Heart right ventricle (tissue), 16 donors: ENCODE measurements at regions not wholly inside any gene's neighbourhood (a gene's known extent, or its start where the extent isn't known, plus 50 kb on each side); places are given as distances from the start of the nearest gene placed in this dataset.

Experiments used
- ATAC-seq, 8 donors: fragments of 200-7000 bp; cut with Tn5 transposase; one replicate each; pipeline ENCODE4 v1.9.1; 2020; ENCODE audit warnings: mild to moderate bottlenecking in 8 of 8, moderate library complexity in 8 of 8, moderate number of reproducible peaks in 1 of 8
- DNase-seq, 2 donors: peaks; one replicate each; pipeline ENCODE4 v3.0.0-alpha.2; 2020
- H3K27ac ChIP-seq, 10 donors: fragments of 200-600 bp; sonication (generic) in 2 of 10; one replicate each; pipeline versions ENCODE4 v1.5.0 to v1.8.0; 2020 to 2022; ENCODE audit warnings: mild to moderate bottlenecking in 3 of 10
- H3K27me3 ChIP-seq, 7 donors: fragments of 200-600 bp; one replicate each; pipeline ENCODE4 v1.8.0; 2021 to 2022; ENCODE audit warnings: mild to moderate bottlenecking in 2 of 7
- H3K36me3 ChIP-seq, 9 donors: fragments of 200-600 bp; sonication (generic) in 1 of 9; one replicate each; pipeline versions ENCODE4 v1.5.0 to v1.8.0; 2020 to 2022; ENCODE audit warnings: mild to moderate bottlenecking in 2 of 9
- H3K4me1 ChIP-seq, 9 donors: fragments of 200-600 bp; sonication (generic) in 1 of 9; one replicate each; pipeline versions ENCODE4 v1.5.0 to v1.8.0; 2020 to 2022; ENCODE audit warnings: mild to moderate bottlenecking in 4 of 9
- H3K4me3 ChIP-seq, 10 donors: fragments of 200-600 bp; sonication (generic) in 2 of 10; one replicate each; pipeline versions ENCODE4 v1.5.0 to v1.8.0; 2020 to 2022; ENCODE audit warnings: mild to moderate bottlenecking in 7 of 10, moderate library complexity in 2 of 10
- H3K9me3 ChIP-seq, 11 donors: fragments of 200-600 bp in 10 of 11; sonication (generic) in 2 of 11; one replicate each; pipeline versions ENCODE4 v1.5.0 to v1.8.0; 2013 to 2022; ENCODE audit warnings: mild to moderate bottlenecking in 2 of 11, control low read depth in 1 of 11, moderate library complexity in 1 of 11
- WGBS, 2 donors: extraction: QIAGEN DNeasy Blood & Tissue Kit; methylation state at CpG; one replicate each; pipeline ENCODE4 v1.1.7; 2013; ENCODE audit warnings: inconsistent platforms in 1 of 2; 5-methylcytosine and 5-hydroxymethylcytosine counted together
- intact Hi-C, 10 donors: fragments of 100-400 bp; cut with DNase I; formaldehyde crosslinking; loops; one replicate each; pipeline versions ENCODE4 v1.11.1 to v1.14.2; 2022
- TF ChIP-seq, protein P1 (sequence below), 9 donors: fragments of 200-600 bp; sonication (generic) in 2 of 9; IDR thresholded peaks; one replicate each; pipeline versions ENCODE4 v1.5.0 to v1.8.0; 2021 to 2022; ENCODE audit warnings: antibody characterized with exemption in 9 of 9, mild to moderate bottlenecking in 5 of 9, moderate library complexity in 1 of 9
- donor health status: Arrhythmogenic right ventricular cardiomyopathy.
- donor health status: ischemic (EF 13 %, LVEDD 7.1; RV severe dilation, severe dysfunction).
- donor health status: healthy with polysubstance abuse.
- donor health status: DM: no; HTN: yes; CAD: no.
- donor health status: DM: no; HTN: no; CAD: no.
- donor health status: ischemic (EF 25% LVEDD 6.9; RV normal size, moderate dysfunction).
- donor health status: ischemic (EF 25% LVEDD 5.7; RV mildly dilated, moderate dysfunction).
- donor health status: healthy.
- donor health status: DM: yes; HTN: yes; CAD: no.
- donor health status: Ischemic cardiomyopathy.
- donor health status: ischemic (EF 35%, LVEDD 5.7; RV mildly dilated, moderate dysfunction).
- donor health status: nonischemic (EF 11% LVEDD 7.7; RV severe dilation, severe dysfunction).
- donor health status: DM: yes; HTN: yes; CAD: no.
- donor health status: PGD.
- donor health status: ischemic (EF 29% LVEDD 5.4; RV normal size, mild dysfunction).
- donor health status: nonischemic (EF 23%, LVEDD 6.1; RV moderate dilation, normal function).

DNA sequence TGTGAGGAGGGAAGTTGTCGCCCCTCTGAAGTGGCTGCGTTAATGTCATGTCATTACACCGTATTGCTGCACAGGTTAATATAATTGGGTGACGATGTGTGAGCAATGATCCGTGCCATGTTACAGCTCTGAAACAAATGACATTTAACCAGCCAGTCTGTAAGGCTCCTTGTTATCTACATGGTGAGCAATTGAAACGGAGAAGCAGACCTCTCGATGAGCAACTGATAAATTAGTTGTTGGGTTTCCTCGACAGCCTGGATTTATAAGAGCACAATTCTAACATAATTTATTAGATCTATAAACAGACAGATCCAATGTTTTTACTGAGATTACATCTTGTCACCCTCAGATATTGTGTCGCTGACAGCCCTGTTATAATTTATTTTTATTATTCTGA is 49.9 kb upstream of the MAFB start:
- DNase-seq = no peak
- intact Hi-C loops = loop anchor here in 1 of 10 donors (10.0 kb wide), 1 partner anchor 206 kb away; no protein-coding TSS in a partner anchor
- no peak for ATAC-seq
- 49 to 57% methylated on average over 9 of the region's 9 CpGs for WGBS, 2 donors
- Histone ChIP-seq H3K36me3 (no peaks in the 10 kb centered on the region), H3K4me3 (no peak overlapping the region), H3K27me3 (peaks cover 0 to 16% (median 7%) of the 10 kb centered on the region in 7 donors), H3K4me1 (no peaks in the 10 kb centered on the region), H3K9me3 (no peaks in the 10 kb centered on the region), H3K27ac (no peak overlapping the region)
- TF ChIP-seq, protein P1, sequence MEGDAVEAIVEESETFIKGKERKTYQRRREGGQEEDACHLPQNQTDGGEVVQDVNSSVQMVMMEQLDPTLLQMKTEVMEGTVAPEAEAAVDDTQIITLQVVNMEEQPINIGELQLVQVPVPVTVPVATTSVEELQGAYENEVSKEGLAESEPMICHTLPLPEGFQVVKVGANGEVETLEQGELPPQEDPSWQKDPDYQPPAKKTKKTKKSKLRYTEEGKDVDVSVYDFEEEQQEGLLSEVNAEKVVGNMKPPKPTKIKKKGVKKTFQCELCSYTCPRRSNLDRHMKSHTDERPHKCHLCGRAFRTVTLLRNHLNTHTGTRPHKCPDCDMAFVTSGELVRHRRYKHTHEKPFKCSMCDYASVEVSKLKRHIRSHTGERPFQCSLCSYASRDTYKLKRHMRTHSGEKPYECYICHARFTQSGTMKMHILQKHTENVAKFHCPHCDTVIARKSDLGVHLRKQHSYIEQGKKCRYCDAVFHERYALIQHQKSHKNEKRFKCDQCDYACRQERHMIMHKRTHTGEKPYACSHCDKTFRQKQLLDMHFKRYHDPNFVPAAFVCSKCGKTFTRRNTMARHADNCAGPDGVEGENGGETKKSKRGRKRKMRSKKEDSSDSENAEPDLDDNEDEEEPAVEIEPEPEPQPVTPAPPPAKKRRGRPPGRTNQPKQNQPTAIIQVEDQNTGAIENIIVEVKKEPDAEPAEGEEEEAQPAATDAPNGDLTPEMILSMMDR (IDR thresholded peaks at IDR 0.05) = no peak

DNA sequence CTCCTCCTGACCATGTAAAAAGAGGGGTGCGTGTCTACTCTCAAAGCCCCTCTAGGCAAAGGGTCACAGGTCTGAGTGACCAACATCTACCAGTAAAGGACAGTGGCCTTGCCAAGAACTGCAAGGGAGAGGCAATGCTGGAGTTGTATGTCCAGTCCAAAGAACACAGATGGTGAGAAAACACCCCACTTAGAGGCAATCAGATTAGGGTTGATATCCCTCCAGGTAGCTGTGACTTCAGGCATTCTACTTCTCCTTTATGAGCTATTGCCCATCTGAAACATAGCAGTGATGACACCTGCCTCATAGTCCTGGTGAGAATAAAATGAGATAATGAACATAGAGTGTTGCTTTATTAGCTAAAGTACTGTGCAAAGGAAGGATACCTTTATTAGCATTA is 50.8 kb upstream of the MAFB start:
- Histone ChIP-seq H3K9me3 (no peaks in the 10 kb centered on the region), H3K4me3 (no peak overlapping the region), H3K4me1 (no peaks in the 10 kb centered on the region), H3K27me3 (peaks cover 0 to 15% (median 6%) of the 10 kb centered on the region in 7 donors), H3K27ac (no peak overlapping the region), H3K36me3 (no peaks in the 10 kb centered on the region)
- 54 to 100% methylated on average over 1 of the region's 1 CpG for WGBS, 2 donors
- TF ChIP-seq, protein P1 (IDR thresholded peaks at IDR 0.05) = no peak
- intact Hi-C loops = loop anchor here in 9 of 10 donors (5.0 to 10.0 kb wide), 4 partner anchors 205 to 225 kb away; no protein-coding TSS in a partner anchor
- DNase-seq = no peak
- ATAC-seq = no peak

DNA sequence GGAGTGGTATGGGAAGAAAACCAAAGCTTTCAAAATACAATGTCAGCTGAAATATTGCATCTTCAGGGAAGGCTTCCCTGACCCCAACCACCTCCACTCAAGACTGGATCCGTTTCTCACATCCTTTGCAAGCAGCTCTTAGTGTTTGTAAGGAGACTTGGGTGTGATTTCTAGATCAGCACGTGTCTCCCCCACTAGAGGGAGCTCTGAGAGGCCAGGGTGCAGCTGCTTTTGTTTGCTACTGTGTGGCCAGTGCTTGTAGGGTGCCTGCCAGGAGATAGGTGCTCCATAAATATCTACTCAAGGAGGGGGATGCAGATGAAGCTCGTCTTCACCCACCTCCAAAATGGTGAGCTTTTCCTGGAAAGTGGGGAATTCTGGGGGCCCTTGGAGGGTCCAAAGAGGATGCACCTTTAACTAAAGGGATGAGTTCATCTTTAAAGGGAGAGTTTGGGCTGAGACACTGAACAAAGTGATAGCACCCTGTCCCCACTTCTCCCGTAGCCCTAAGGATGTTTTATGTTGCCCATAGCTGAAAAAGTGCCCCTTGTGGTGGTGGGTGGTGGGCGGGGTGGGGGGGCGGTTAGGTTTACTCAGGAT is 52.6 kb upstream of the MAFB start:
- DNase-seq (peak; percentile 27), ATAC-seq (peak in 2 of 8 donors; percentile 61 to 70)
- H3K27me3 ChIP-seq = peaks cover 0 to 15% (median 7%) of the 10 kb centered on the region in 7 donors
- no peaks in the 10 kb centered on the region for H3K4me1 ChIP-seq
- WGBS, 2 donors = 51 to 56% methylated on average over 6 of the region's 6 CpGs
- no peaks in the 10 kb centered on the region for H3K9me3 ChIP-seq
- no peaks in the 10 kb centered on the region for H3K36me3 ChIP-seq
- intact Hi-C loops = loop anchor here in 8 of 10 donors (5.0 to 10.0 kb wide), 4 partner anchors 203 to 223 kb away; no protein-coding TSS in a partner anchor
- no peak overlapping the region for H3K27ac ChIP-seq
- TF ChIP-seq, protein P1 (IDR thresholded peaks at IDR 0.05) = peak in 8 of 9 donors; percentile 18 to 73 (median 63)
- no peak overlapping the region for H3K4me3 ChIP-seq

DNA sequence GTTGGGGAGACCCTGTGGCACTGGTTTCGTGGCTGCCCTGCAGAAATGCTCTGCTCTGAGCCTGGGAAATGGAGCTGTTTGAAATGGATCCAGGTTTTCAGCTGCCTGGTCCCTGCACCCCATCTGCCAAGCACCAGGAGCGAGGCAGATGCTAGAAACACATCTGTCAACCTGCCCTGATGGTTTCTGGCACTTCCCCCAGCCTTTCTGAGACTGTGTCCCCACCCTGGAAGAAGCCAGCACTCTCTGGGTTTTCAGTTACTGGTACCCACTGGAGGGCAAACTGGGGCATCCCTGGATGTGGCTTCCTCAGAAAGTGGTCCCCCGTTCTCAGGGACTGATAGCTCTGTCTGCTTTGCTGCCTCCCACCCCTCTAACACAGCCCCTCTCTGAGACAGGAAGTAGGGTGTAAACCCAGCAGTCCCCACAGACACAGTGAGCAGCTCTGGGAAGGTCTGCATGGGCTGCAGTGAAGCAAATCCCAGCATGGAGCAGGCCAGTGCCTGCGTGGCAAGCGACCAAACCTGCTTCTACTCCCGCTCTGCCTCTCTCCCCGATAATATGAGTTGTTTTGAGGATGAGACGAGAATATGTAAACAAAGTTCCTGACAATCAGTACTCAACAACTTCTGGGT is 54.2 kb upstream of the MAFB start:
- ATAC-seq (no peak), DNase-seq (no peak)
- Histone ChIP-seq H3K9me3 (no peaks in the 10 kb centered on the region), H3K27me3 (peaks cover 0 to 15% (median 2%) of the 10 kb centered on the region in 7 donors), H3K36me3 (no peaks in the 10 kb centered on the region), H3K4me1 (no peaks in the 10 kb centered on the region), H3K4me3 (no peak overlapping the region), H3K27ac (no peak overlapping the region)
- TF ChIP-seq, protein P1 (IDR thresholded peaks at IDR 0.05) = no peak
- 75% methylated on average over 8 of the region's 8 CpGs for WGBS, 2 donors
- intact Hi-C loops = loop anchor here in 8 of 10 donors (5.0 to 10.0 kb wide), 4 partner anchors 202 to 222 kb away; no protein-coding TSS in a partner anchor
